OCI-LY1 (cell line): ENCODE measurements at regions not wholly inside any gene's neighbourhood (a gene's known extent, or its start where the extent isn't known, plus 50 kb on each side); places are given as distances from the start of the nearest gene placed in this dataset.

ENCODE experiments used
- H2AFZ ChIP-seq: fragments of 200-600 bp; sonication (generic), shearing (Covaris generic); 2 replicates; pipeline ENCODE4 v1.6.0; 2014; ENCODE audit warnings: antibody characterized with exemption, mild to moderate bottlenecking, low read length
- H3F3A ChIP-seq: fragments of 200-600 bp; sonication (generic), shearing (Covaris generic); 2 replicates; pipeline ENCODE4 v1.6.0; 2014; ENCODE audit warnings: mild to moderate bottlenecking, antibody characterized with exemption, low read length, moderate library complexity; ENCODE audit not compliant: insufficient read depth
- H3K27ac ChIP-seq: fragments of 200-600 bp; sonication (generic); 2 replicates; pipeline ENCODE4 v1.5.1; 2014; ENCODE audit warnings: low read length, mixed run types, mild to moderate bottlenecking, low read depth; ENCODE audit not compliant: poor library complexity, severe bottlenecking
- H3K27me3 ChIP-seq: fragments of 200-600 bp; sonication (generic); 2 replicates; pipeline ENCODE4 v1.6.0; 2014; ENCODE audit warnings: antibody characterized with exemption, mild to moderate bottlenecking, low read length, moderate library complexity; ENCODE audit not compliant: insufficient read depth
- H3K36me3 ChIP-seq: fragments of 200-600 bp; sonication (generic); 2 replicates; pipeline ENCODE4 v1.6.1; 2014; ENCODE audit warnings: mild to moderate bottlenecking, antibody characterized with exemption, low read length, moderate library complexity, mixed read lengths; ENCODE audit not compliant: insufficient read depth
- H3K4me1 ChIP-seq: fragments of 200-600 bp; sonication (generic); 2 replicates; pipeline ENCODE4 v1.5.1; 2014; ENCODE audit warnings: mild to moderate bottlenecking, low read length, moderate library complexity; ENCODE audit not compliant: insufficient read depth, severe bottlenecking
- H3K4me2 ChIP-seq: fragments of 200-600 bp; sonication (generic), shearing (Covaris generic); 2 replicates; pipeline ENCODE4 v1.6.1; 2014; ENCODE audit warnings: low read length
- H3K4me3 ChIP-seq: fragments of 200-600 bp; sonication (generic); 2 replicates; pipeline ENCODE4 v1.5.1; 2014; ENCODE audit warnings: low read length, low read depth, mild to moderate bottlenecking, mixed read lengths; ENCODE audit not compliant: poor library complexity, severe bottlenecking
- H3K79me2 ChIP-seq: fragments of 200-600 bp; shearing (Covaris generic); 2 replicates; pipeline ENCODE4 v1.6.1; 2016; ENCODE audit warnings: mixed run types, low read length, mixed read lengths; ENCODE audit not compliant: insufficient read depth
- H3K9ac ChIP-seq: fragments of 200-600 bp; sonication (generic), shearing (Covaris generic); 2 replicates; pipeline ENCODE4 v1.6.1; 2014; ENCODE audit warnings: mild to moderate bottlenecking, low read length, mixed read lengths
- H3K9me2 ChIP-seq: fragments of 200-600 bp; sonication (generic), shearing (Covaris generic); 2 replicates; pipeline ENCODE4 v1.6.1; 2014; ENCODE audit warnings: low read depth, mild to moderate bottlenecking, low read length, mixed read lengths
- H3K9me3 ChIP-seq: fragments of 200-600 bp; shearing (Covaris generic); 2 replicates; pipeline ENCODE4 v1.6.1; 2014; ENCODE audit warnings: low read length, mixed read lengths
- H4K20me1 ChIP-seq: fragments of 200-600 bp; sonication (generic), shearing (Covaris generic); 2 replicates; pipeline ENCODE4 v1.6.0; 2016; ENCODE audit warnings: mild to moderate bottlenecking, low read length; ENCODE audit not compliant: insufficient read depth
- EZH2 ChIP-seq: fragments of 200-600 bp; sonication (generic), shearing (Covaris generic); IDR thresholded peaks from 2 replicates; pipeline ENCODE4 v1.8.0; 2017; ENCODE audit warnings: borderline replicate concordance, mixed run types, mild to moderate bottlenecking, antibody characterized with exemption, low read length, moderate library complexity, mixed read lengths
- TF ChIP-seq, protein P1 (sequence below): fragments of 200-600 bp; sonication (generic), shearing (Covaris generic); IDR thresholded peaks from 2 replicates; pipeline ENCODE4 v1.5.1; 2017; ENCODE audit warnings: mild to moderate bottlenecking, antibody characterized with exemption, low read length, moderate library complexity, mixed read lengths

DNA sequence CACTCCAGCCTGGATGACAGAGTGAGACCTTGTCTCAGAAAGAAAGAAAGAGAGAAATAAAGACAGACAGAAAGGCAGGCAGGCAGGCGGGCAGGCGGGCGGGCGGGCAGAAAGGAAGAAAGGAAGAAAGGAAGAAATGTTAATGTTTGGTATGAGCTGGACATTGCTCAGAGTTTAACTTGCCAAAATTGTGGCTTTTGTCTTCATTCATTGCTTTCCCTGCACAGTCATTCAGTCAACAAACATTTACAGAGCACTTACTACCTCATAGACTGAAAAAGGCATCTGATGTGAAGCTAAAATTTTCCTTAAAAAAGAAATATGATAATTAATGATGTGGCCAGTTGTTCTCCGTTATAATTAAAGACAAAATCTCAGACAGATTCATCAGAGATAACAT lies 247.1 kb downstream of the SPTSSA start:
- no peak for TF ChIP-seq EZH2
- TF ChIP-seq, protein P1, sequence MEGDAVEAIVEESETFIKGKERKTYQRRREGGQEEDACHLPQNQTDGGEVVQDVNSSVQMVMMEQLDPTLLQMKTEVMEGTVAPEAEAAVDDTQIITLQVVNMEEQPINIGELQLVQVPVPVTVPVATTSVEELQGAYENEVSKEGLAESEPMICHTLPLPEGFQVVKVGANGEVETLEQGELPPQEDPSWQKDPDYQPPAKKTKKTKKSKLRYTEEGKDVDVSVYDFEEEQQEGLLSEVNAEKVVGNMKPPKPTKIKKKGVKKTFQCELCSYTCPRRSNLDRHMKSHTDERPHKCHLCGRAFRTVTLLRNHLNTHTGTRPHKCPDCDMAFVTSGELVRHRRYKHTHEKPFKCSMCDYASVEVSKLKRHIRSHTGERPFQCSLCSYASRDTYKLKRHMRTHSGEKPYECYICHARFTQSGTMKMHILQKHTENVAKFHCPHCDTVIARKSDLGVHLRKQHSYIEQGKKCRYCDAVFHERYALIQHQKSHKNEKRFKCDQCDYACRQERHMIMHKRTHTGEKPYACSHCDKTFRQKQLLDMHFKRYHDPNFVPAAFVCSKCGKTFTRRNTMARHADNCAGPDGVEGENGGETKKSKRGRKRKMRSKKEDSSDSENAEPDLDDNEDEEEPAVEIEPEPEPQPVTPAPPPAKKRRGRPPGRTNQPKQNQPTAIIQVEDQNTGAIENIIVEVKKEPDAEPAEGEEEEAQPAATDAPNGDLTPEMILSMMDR, result no peak
- no peak overlapping the region for H2AFZ ChIP-seq
- H3K27me3 ChIP-seq, result no peaks in the 10 kb centered on the region
- no peaks in the 10 kb centered on the region for H3F3A ChIP-seq
- H3K36me3 ChIP-seq, result no peaks in the 10 kb centered on the region
- no peaks in the 10 kb centered on the region for H3K4me1 ChIP-seq
- no peaks in the 10 kb centered on the region for H3K9me2 ChIP-seq
- no peak overlapping the region for H3K4me2 ChIP-seq
- no peak overlapping the region for H3K9ac ChIP-seq
- no peak overlapping the region for H3K27ac ChIP-seq
- H3K4me3 ChIP-seq, result no peak overlapping the region
- H3K79me2 ChIP-seq, result no peaks in the 10 kb centered on the region
- H4K20me1 ChIP-seq, result no peaks in the 10 kb centered on the region
- no peaks in the 10 kb centered on the region for H3K9me3 ChIP-seq

DNA sequence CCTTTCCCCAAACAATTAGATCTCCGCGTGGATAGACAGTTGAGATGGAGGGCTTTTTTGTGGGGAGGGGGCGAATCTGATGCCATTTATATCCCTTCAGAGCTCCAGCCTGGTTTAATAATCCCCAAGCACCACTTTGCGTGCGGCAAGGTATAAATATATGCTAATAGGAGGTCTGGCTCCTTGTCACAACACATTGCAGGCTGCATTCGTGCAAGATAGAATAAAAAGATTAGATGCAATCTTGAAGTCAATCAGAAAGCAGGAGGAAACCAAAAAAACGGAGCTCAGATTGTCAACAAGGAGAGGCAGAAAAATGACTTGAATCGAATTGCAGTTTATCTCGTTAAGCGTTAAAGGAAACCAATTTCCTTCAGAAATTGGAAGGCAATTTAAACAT lies 248.7 kb downstream of the SPTSSA start:
- Histone ChIP-seq H3K9ac (no peak overlapping the region), H3K4me2 (no peak overlapping the region), H3F3A (no peaks in the 10 kb centered on the region), H3K79me2 (no peaks in the 10 kb centered on the region), H3K4me3 (no peak overlapping the region), H3K4me1 (no peaks in the 10 kb centered on the region), H3K27ac (no peak overlapping the region), H4K20me1 (no peaks in the 10 kb centered on the region), H3K27me3 (no peaks in the 10 kb centered on the region), H3K9me2 (no peaks in the 10 kb centered on the region), H3K36me3 (no peaks in the 10 kb centered on the region), H2AFZ (no peak overlapping the region), H3K9me3 (no peaks in the 10 kb centered on the region)
- TF ChIP-seq, protein P1, result no peak
- TF ChIP-seq EZH2, result no peak

GRCh38 chr14:34212172-34212929 lies 249.7 kb downstream of the SPTSSA start:
- H3K79me2 ChIP-seq, result no peaks in the 10 kb centered on the region
- H3K4me1 ChIP-seq, result no peaks in the 10 kb centered on the region
- no peak overlapping the region for H3K9ac ChIP-seq
- H3K27me3 ChIP-seq, result no peaks in the 10 kb centered on the region
- H3K4me2 ChIP-seq, result no peak overlapping the region
- H3K27ac ChIP-seq, result no peak overlapping the region
- no peaks in the 10 kb centered on the region for H3F3A ChIP-seq
- H4K20me1 ChIP-seq, result no peaks in the 10 kb centered on the region
- no peaks in the 10 kb centered on the region for H3K36me3 ChIP-seq
- H3K4me3 ChIP-seq, result no peak overlapping the region
- TF ChIP-seq, protein P1, result no peak
- TF ChIP-seq EZH2, result no peak
- H2AFZ ChIP-seq, result no peak overlapping the region
- no peaks in the 10 kb centered on the region for H3K9me2 ChIP-seq
- no peaks in the 10 kb centered on the region for H3K9me3 ChIP-seq
